ENCODE measurements at regions not wholly inside any gene's neighbourhood (a gene's known extent, or its start where the extent isn't known, plus 50 kb on each side); places are given as distances from the start of the nearest gene placed in this dataset.

GRCh38 chr18:10308154-10308553 is 146.3 kb upstream of the APCDD1 start:
- TF ChIP-seq CTCF (conservative IDR thresholded peaks at IDR 0.05) (no peak), ZFX (IDR thresholded peaks at IDR 0.05) (no peak)
- H3K27ac ChIP-seq = no peak overlapping the region

DNA sequence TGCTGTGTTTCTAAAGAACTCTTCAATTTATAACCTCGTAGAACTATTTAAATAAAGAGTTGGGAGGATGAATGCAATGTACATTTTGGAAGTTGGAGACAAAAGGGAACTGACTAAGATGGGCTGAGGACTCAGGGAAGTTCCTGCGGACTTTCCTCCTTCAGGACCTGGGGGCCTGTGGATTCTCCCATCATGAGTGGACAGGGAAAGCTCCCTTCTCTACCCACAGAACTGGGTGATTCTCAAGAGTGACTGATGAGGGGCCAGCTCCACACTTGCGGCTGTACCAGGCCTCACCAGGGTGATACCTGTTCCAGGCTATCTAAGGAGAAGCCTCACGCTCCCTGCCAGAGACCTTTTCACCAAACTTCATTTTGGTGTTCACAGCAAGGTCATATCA is 143.8 kb upstream of the APCDD1 start:
- TF ChIP-seq CTCF (conservative IDR thresholded peaks at IDR 0.05) (no peak), ZFX (IDR thresholded peaks at IDR 0.05) (no peak)
- no peak overlapping the region for H3K27ac ChIP-seq

DNA sequence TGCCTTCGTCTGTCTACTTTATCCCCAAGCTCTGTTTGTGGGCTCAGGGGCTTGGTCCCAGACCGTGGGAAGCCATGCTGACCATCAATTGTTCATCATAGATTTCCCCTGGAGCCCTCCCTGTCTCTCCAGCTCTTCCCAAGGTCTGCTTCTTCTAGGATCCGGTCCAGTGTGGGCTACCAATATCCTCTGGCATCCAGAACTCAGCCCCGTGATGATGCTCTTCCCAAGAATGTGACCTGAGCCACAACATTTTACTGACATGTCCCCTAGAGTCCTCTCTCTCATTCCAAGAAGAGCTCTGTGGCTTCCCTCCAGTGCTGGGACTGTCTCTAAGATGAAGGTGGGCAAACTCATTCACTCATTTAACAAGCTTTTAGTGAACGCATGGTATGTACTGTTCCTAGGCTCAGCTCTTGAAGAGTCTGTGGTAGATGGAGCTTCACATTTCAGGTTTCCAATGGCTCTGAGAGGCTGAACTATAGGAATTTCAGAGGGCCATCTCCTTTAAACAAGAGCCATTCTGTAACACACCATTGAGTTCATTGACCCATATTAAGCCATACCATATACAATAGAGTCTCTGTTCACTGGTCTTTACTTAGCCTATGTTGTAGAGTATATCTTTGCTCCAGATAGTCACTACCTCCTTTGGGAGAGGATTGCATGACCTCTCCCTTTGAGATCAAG is 142.0 kb upstream of the APCDD1 start:
- no peak overlapping the region for H3K27ac ChIP-seq
- TF ChIP-seq CTCF (conservative IDR thresholded peaks at IDR 0.05) (no peak), ZFX (IDR thresholded peaks at IDR 0.05) (no peak)

DNA sequence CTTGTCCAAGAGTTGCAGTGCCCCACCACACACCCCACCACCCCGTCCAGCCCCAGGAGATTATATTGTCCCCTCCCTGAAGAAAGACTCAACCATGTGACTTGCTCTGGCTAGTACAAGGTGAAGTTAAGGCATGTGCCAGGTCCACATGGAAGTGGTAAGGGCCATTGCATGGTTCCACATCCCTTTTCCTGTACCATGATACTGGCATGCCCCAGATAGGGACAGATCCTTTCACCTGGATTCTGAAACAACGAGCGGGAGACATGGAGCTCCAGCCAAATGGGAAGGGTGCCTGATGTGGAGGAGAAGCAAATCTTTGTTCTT is 141.5 kb upstream of the APCDD1 start:
- TF ChIP-seq ZFX (IDR thresholded peaks at IDR 0.05) (no peak), CTCF (conservative IDR thresholded peaks at IDR 0.05) (no peak)
- H3K27ac ChIP-seq = no peak overlapping the region

DNA sequence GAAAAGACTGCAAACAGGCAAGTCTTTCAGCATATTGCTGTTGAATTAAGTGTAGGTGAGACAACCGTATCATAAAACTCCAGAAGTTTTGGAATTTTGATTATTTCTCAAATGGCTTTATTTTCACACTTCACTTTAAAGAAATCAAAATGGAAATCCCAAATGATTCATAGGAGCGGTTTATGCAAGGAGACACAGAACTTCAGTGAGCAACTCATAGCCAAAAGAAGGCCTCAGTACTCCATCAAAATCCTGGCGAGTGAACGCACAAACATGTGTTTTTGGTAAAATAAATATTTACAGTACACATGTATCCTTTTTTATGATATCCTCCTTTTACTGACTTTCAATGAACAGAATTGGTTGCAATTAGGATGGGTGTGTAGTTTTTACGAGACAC is 140.4 kb upstream of the APCDD1 start:
- peak overlapping the region; percentile 57 for H3K27ac ChIP-seq
- TF ChIP-seq ZFX (IDR thresholded peaks at IDR 0.05) (no peak), CTCF (conservative IDR thresholded peaks at IDR 0.05) (no peak)

DNA sequence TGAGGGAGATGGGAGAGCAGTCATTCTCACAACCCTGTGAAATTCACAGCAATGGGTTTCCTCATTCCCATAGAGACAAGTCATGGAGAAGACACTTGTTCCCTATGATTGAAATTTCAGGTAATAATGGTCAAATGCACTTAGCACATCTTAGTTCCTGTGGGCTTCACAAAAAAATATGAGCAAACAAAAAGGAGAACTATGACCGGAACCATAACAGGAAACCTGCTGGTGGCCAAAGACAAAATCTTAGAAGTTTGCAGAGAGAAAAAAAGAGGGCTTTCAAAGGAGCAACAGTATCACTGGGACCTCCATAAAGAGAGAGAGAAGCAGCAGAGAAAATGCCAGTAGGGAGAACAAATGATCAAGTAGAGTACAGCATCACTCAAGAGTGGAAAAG is 138.9 kb upstream of the APCDD1 start:
- TF ChIP-seq CTCF (conservative IDR thresholded peaks at IDR 0.05) = no peak
- TF ChIP-seq ZFX (IDR thresholded peaks at IDR 0.05) = no peak

DNA sequence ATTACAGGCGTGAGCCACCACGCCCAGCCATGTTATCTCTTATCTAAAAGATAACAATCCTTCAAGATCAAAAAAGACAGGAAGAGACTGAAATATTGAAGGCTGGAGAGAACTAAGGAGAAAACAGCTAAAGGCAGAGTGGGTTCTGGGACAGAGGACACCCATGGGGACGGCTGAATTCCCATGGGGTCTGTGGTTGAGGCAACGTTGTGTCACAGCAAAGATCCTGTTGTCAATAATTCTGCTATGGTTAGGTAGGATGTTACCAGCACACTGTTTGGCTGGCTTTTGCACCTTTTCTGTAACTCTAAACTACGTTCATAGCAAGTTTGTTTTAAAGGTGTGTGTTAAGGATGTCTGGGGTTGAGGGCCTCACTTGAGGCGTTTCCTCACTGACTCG is 137.7 kb upstream of the APCDD1 start:
- H3K27ac ChIP-seq = no peak overlapping the region
- no peak for TF ChIP-seq CTCF (conservative IDR thresholded peaks at IDR 0.05)
- no peak for TF ChIP-seq ZFX (IDR thresholded peaks at IDR 0.05)

More for the DNA sequence above, 138.9 kb upstream of the APCDD1 start:
- H3K27ac ChIP-seq = no peak overlapping the region
